Left lung (tissue), 4 donors: ENCODE measurements at regions not wholly inside any gene's neighbourhood (a gene's known extent, or its start where the extent isn't known, plus 50 kb on each side); places are given as distances from the start of the nearest gene placed in this dataset.

Source experiments
- ATAC-seq: fragments of 200-7000 bp; cut with Tn5 transposase; one replicate; pipeline ENCODE4 v1.9.1; 2020; ENCODE audit warnings: moderate library complexity
- DNase-seq, 4 donors: peaks; one replicate each; pipeline ENCODE4 v3.0.0-alpha.2; 2013 to 2020
- H3K27ac ChIP-seq, 2 donors: fragments of 200-600 bp; sonication (generic) in 1 of 2; one replicate each; pipeline versions ENCODE4 v1.5.0 to v1.8.0; 2020 to 2021
- H3K27me3 ChIP-seq, 2 donors: fragments of 200-600 bp; sonication (generic) in 1 of 2; one replicate each; pipeline versions ENCODE4 v1.5.0 to v1.8.0; 2020 to 2021
- H3K36me3 ChIP-seq, 2 donors: fragments of 200-600 bp; sonication (generic) in 1 of 2; one replicate each; pipeline versions ENCODE4 v1.5.0 to v1.8.0; 2020 to 2021
- H3K4me1 ChIP-seq, 2 donors: fragments of 200-600 bp; one replicate each; pipeline ENCODE4 v1.8.0; 2021
- H3K4me3 ChIP-seq, 2 donors: fragments of 200-600 bp; sonication (generic) in 1 of 2; one replicate each; pipeline versions ENCODE4 v1.5.0 to v1.8.0; 2020 to 2021; ENCODE audit warnings: mild to moderate bottlenecking in 1 of 2
- H3K9me3 ChIP-seq, 2 donors: fragments of 200-600 bp; sonication (generic) in 1 of 2; one replicate each; pipeline versions ENCODE4 v1.5.0 to v1.8.0; 2020 to 2021
- CTCF ChIP-seq, 2 donors: fragments of 200-600 bp; sonication (generic) in 1 of 2; IDR thresholded peaks; one replicate each; pipeline versions ENCODE4 v1.5.0 to v1.8.0; 2021; ENCODE audit warnings: antibody characterized with exemption in 2 of 2
- intact Hi-C, 2 donors: fragments of 100-400 bp; cut with DNase I; formaldehyde crosslinking; loops; one replicate each; pipeline versions ENCODE4 v1.11.2 to v1.14.2; 2022
- donor health status: DM: no; HTN: yes; CAD: no.
- donor health status: DM: no; HTN: no; CAD: no.

GRCh38 chr4:134636338-134637051 is 434.9 kb upstream of the PABPC4L start:
- intact Hi-C loops, result no loop called here
- Histone ChIP-seq H3K4me3 (no peak overlapping the region), H3K4me1 (no peaks in the 10 kb centered on the region), H3K27ac (no peak overlapping the region), H3K9me3 (no peaks in the 10 kb centered on the region), H3K27me3 (no peaks in the 10 kb centered on the region), H3K36me3 (no peaks in the 10 kb centered on the region)
- no peak for TF ChIP-seq CTCF (IDR thresholded peaks at IDR 0.05)
- ATAC-seq (no peak), DNase-seq (no peak)

DNA sequence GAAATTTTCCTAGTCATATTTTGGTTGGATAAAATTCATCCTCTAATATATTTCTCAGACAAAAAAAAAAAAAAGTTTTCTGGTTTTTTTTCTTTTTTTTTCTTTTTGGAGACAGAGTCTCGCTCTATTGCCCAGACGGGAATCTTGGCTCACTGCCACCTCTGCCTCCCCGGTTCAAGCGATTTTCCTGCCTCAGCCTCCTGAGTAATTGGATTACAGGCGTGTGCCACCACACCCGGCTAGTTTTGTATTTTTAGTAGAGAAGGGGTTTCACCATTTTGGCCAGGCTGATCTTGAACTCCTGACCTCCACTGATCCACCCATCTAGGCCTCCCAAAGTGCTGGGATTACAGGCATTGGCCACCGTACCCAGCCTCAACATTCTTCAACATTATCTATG is 432.7 kb upstream of the PABPC4L start:
- H3K4me3 ChIP-seq, result no peak overlapping the region
- no peak for TF ChIP-seq CTCF (IDR thresholded peaks at IDR 0.05)
- no peak overlapping the region for H3K27ac ChIP-seq
- no peak for ATAC-seq
- no peaks in the 10 kb centered on the region for H3K27me3 ChIP-seq
- no peak for DNase-seq
- no peaks in the 10 kb centered on the region for H3K36me3 ChIP-seq
- H3K4me1 ChIP-seq, result no peaks in the 10 kb centered on the region
- intact Hi-C loops, result no loop called here
- no peaks in the 10 kb centered on the region for H3K9me3 ChIP-seq

- Histone ChIP-seq H3K27ac (no peak overlapping the region), H3K4me3 (no peak overlapping the region), H3K27me3 (no peaks in the 10 kb centered on the region), H3K36me3 (no peaks in the 10 kb centered on the region), H3K4me1 (no peaks in the 10 kb centered on the region), H3K9me3 (no peaks in the 10 kb centered on the region)
- TF ChIP-seq CTCF (IDR thresholded peaks at IDR 0.05), result no peak
- ATAC-seq, result no peak
- no peak for DNase-seq
- intact Hi-C loops, result no loop called here
These were observed 430.5 kb upstream of the PABPC4L start for GRCh38 chr4:134632056-134632455.

- Histone ChIP-seq H3K36me3 (no peaks in the 10 kb centered on the region), H3K27ac (no peak overlapping the region), H3K4me3 (no peak overlapping the region), H3K27me3 (no peaks in the 10 kb centered on the region), H3K9me3 (no peaks in the 10 kb centered on the region), H3K4me1 (no peaks in the 10 kb centered on the region)
- ATAC-seq (no peak), DNase-seq (no peak)
- intact Hi-C loops, result no loop called here
- no peak for TF ChIP-seq CTCF (IDR thresholded peaks at IDR 0.05)
These were observed 426.5 kb upstream of the PABPC4L start for GRCh38 chr4:134628066-134628465.

- no peak for TF ChIP-seq CTCF (IDR thresholded peaks at IDR 0.05)
- no peaks in the 10 kb centered on the region for H3K9me3 ChIP-seq
- no peak overlapping the region for H3K27ac ChIP-seq
- ATAC-seq (no peak), DNase-seq (no peak)
- no peaks in the 10 kb centered on the region for H3K27me3 ChIP-seq
- intact Hi-C loops, result no loop called here
- H3K36me3 ChIP-seq, result no peaks in the 10 kb centered on the region
- H3K4me3 ChIP-seq, result no peak overlapping the region
- H3K4me1 ChIP-seq, result no peaks in the 10 kb centered on the region
These were observed 425.8 kb upstream of the PABPC4L start for GRCh38 chr4:134627366-134627765.
